DND-41 (cell line): ENCODE measurements at regions not wholly inside any gene's neighbourhood (a gene's known extent, or its start where the extent isn't known, plus 50 kb on each side); places are given as distances from the start of the nearest gene placed in this dataset.

Experiments
- ATAC-seq: fragments of 200-7000 bp; cut with Tn5 transposase; 3 replicates; pipeline ENCODE4 v1.9.1; 2021; ENCODE audit warnings: low read depth; ENCODE audit not compliant: insufficient read depth
- DNase-seq: peaks from one replicate; pipeline ENCODE4 v3.0.0-alpha.2; 2020
- H2AFZ ChIP-seq: 2 replicates; pipeline ENCODE4 v1.6.0; 2012; ENCODE audit warnings: low read depth, low read length
- H3K27ac ChIP-seq: 2 replicates; pipeline ENCODE4 v1.5.1; 2012; ENCODE audit warnings: low read length, inconsistent platforms
- H3K27me3 ChIP-seq: fragments of 200-600 bp; sonication (generic); 2 replicates; pipeline ENCODE4 v1.6.0; 2012; ENCODE audit warnings: low read length, mild to moderate bottlenecking, inconsistent platforms; ENCODE audit not compliant: insufficient read depth, poor library complexity
- H3K36me3 ChIP-seq: 2 replicates; pipeline ENCODE4 v1.5.1; 2012; ENCODE audit warnings: low read length, inconsistent platforms; ENCODE audit not compliant: insufficient read depth
- H3K4me1 ChIP-seq: 2 replicates; pipeline ENCODE4 v1.5.1; 2012; ENCODE audit warnings: mild to moderate bottlenecking, low read length; ENCODE audit not compliant: insufficient read depth
- H3K4me2 ChIP-seq: 2 replicates; pipeline ENCODE4 v1.6.0; 2012; ENCODE audit warnings: mild to moderate bottlenecking, moderate library complexity, low read length, inconsistent platforms; ENCODE audit not compliant: insufficient read depth
- H3K4me3 ChIP-seq, 2 experiments: fragments of 200-600 bp in 1 of 2; shearing (Covaris generic) in 1 of 2; 2 replicates each; pipeline ENCODE4 v1.5.1; 2012 to 2016; ENCODE audit warnings: inconsistent platforms in 2 of 2, low read length in 2 of 2, mild to moderate bottlenecking in 2 of 2, low read depth in 1 of 2, moderate library complexity in 1 of 2
- H3K79me2 ChIP-seq: 2 replicates; pipeline ENCODE4 v1.6.0; 2012; ENCODE audit warnings: low read length, inconsistent platforms; ENCODE audit not compliant: insufficient read depth
- H3K9ac ChIP-seq: 2 replicates; pipeline ENCODE4 v1.6.0; 2012; ENCODE audit warnings: low read depth, mild to moderate bottlenecking, inconsistent platforms, low read length, moderate library complexity
- H3K9me3 ChIP-seq: 2 replicates; pipeline ENCODE4 v1.5.1; 2012; ENCODE audit warnings: low read length, moderate library complexity, mild to moderate bottlenecking, inconsistent platforms; ENCODE audit not compliant: insufficient read depth, severe bottlenecking
- H4K20me1 ChIP-seq: 2 replicates; pipeline ENCODE4 v1.6.0; 2012; ENCODE audit warnings: low read length; ENCODE audit not compliant: insufficient read depth
- EZH2 ChIP-seq: IDR thresholded peaks from 3 replicates; pipeline ENCODE4 v1.6.1; 2012; ENCODE audit warnings: borderline replicate concordance, low read depth, mild to moderate bottlenecking, moderate library complexity, low read length, inconsistent platforms; ENCODE audit not compliant: severe bottlenecking
- TF ChIP-seq, protein P1 (sequence below): IDR thresholded peaks from 2 replicates; pipeline ENCODE4 v1.5.1; 2012; ENCODE audit warnings: borderline replicate concordance, low read length, moderate library complexity, mild to moderate bottlenecking; ENCODE audit not compliant: poor library complexity, severe bottlenecking; ENCODE audit errors: extremely low read depth

DNA sequence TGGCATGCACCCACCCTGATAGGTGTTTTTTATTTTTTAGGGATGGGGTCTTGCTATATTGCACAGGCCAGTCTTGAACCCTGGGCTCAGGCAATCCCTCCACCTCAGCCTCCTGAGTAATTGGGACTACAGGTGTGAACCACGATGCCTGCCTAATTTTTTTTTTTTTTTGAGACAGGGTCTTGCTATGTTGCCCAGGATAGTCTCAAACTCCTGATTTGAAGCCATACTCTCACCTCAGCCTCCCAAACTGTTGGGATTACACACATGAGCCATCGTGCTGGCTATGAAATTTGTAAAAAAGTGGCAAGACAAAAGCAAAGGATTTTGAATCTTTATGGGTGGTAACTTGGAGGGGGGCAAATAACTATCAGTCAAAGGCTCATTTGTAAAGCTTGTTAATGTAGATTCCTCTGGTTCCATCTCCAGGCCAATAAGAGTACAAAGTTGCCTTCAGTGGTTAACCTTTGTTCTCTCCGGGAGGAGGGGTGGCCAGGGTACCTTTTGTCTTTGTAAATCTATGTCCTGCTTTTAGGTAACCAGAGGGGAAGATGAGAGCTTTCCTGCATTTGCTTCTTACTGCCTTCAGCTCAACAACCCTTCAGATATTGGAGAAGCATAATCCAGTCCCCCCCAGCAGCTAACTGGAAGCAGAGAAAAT lies 372.0 kb upstream of the JARID2 start:
- Histone ChIP-seq H3K4me3 (no peak overlapping the region), H3K27me3 (no peaks in the 10 kb centered on the region), H3K4me1 (peaks cover 10% of the 10 kb centered on the region), H3K4me2 (no peak overlapping the region), H2AFZ (no peak overlapping the region), H3K9me3 (no peaks in the 10 kb centered on the region), H3K9ac (no peak overlapping the region), H3K36me3 (no peaks in the 10 kb centered on the region), H3K27ac (no peak overlapping the region), H3K79me2 (no peaks in the 10 kb centered on the region), H4K20me1 (no peaks in the 10 kb centered on the region)
- TF ChIP-seq, protein P1, sequence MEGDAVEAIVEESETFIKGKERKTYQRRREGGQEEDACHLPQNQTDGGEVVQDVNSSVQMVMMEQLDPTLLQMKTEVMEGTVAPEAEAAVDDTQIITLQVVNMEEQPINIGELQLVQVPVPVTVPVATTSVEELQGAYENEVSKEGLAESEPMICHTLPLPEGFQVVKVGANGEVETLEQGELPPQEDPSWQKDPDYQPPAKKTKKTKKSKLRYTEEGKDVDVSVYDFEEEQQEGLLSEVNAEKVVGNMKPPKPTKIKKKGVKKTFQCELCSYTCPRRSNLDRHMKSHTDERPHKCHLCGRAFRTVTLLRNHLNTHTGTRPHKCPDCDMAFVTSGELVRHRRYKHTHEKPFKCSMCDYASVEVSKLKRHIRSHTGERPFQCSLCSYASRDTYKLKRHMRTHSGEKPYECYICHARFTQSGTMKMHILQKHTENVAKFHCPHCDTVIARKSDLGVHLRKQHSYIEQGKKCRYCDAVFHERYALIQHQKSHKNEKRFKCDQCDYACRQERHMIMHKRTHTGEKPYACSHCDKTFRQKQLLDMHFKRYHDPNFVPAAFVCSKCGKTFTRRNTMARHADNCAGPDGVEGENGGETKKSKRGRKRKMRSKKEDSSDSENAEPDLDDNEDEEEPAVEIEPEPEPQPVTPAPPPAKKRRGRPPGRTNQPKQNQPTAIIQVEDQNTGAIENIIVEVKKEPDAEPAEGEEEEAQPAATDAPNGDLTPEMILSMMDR: no peak
- no peak for TF ChIP-seq EZH2
- DNase-seq: no peak
- no peak for ATAC-seq

DNA sequence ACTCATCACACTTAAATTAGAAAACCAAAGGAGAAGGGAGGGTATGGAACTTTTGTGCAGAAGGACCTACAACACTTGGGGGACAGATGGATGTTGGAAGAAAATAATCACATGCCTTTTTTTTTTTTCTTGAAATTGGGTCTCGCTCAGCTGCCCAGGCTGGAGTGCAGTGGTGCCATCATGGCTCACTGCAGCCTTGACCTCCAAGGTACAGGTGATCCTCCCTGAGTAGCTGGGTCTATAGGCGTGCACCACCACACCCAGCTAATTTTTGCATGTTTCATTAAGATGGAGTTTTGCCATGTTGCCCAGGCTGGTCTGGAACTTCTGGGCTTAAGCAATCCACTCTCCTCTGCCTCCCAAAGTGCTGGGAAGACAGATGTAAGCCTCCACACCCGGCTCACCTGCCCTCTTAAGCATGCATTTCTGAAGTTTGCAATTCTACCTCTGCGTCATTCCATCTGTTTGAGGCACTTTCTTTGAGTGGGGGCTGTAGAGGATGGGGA lies 370.8 kb upstream of the JARID2 start:
- Histone ChIP-seq H3K27me3 (no peaks in the 10 kb centered on the region), H3K36me3 (no peaks in the 10 kb centered on the region), H3K27ac (no peak overlapping the region), H3K9me3 (no peaks in the 10 kb centered on the region), H2AFZ (no peak overlapping the region), H3K9ac (no peak overlapping the region), H3K79me2 (no peaks in the 10 kb centered on the region), H3K4me1 (peaks cover 10% of the 10 kb centered on the region), H3K4me2 (no peak overlapping the region), H4K20me1 (no peaks in the 10 kb centered on the region), H3K4me3 (no peak overlapping the region)
- DNase-seq: no peak
- TF ChIP-seq, protein P1: no peak
- TF ChIP-seq EZH2: no peak
- no peak for ATAC-seq

DNA sequence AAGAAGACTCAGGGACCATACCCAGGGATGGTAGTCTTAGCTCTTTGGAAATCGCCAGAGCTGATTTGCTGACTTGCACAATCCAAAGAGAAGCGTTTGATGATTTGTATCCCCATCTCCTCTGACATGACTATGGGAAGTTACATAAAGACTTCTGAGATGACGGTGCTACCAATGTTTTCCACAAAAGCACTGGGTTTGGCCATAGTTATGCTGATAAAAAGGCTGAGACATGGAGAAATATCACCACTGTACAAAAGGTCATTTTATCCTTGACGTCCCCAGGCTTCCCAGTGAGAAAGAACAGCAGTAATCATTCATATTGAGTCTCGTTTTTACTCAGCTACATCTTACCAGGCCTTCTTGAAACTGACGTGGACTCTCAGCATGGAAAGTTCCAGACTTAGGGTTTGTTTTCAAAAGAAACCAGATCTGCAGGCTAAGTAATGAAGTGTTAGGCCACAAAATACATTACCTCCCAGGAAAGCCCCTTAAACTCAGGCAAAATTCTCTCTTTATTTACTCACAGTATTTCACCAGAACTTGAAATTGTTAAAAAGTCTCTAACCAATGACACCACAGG lies 370.3 kb upstream of the JARID2 start:
- H3K4me3 ChIP-seq: no peak overlapping the region
- H4K20me1 ChIP-seq: no peaks in the 10 kb centered on the region
- no peak for DNase-seq
- no peaks in the 10 kb centered on the region for H3K79me2 ChIP-seq
- ATAC-seq: no peak
- H3K4me2 ChIP-seq: no peak overlapping the region
- no peak overlapping the region for H3K27ac ChIP-seq
- no peak overlapping the region for H2AFZ ChIP-seq
- H3K4me1 ChIP-seq: peaks cover 10% of the 10 kb centered on the region
- H3K27me3 ChIP-seq: no peaks in the 10 kb centered on the region
- H3K9ac ChIP-seq: no peak overlapping the region
- H3K36me3 ChIP-seq: no peaks in the 10 kb centered on the region
- no peak for TF ChIP-seq EZH2
- TF ChIP-seq, protein P1: no peak
- H3K9me3 ChIP-seq: no peaks in the 10 kb centered on the region
